T-cell (primary cell): ENCODE measurements at regions not wholly inside any gene's neighbourhood (a gene's known extent, or its start where the extent isn't known, plus 50 kb on each side); places are given as distances from the start of the nearest gene placed in this dataset.

ENCODE experiments used
- ATAC-seq, 4 experiments: fragments of 200-7000 bp in 3 of 4; fragments of 150-1000 bp in 1 of 4; cut with Tn5 transposase; replicated peaks in 1 of 4; 1 replicate in 3 of 4; 2 replicates in 1 of 4; pipeline ENCODE4 v1.10.0; 2021; ENCODE audit warnings: moderate library complexity in 3 of 4, mild to moderate bottlenecking in 2 of 4, moderate number of reproducible peaks in 1 of 4
- CTCF ChIA-PET, 2 donors: fragments of 300-600 bp; sonication (Branson Sonifier 250); formaldehyde crosslinking; loops; one replicate each; lab custom pipeline; 2022; ENCODE audit warnings: antibody characterized with exemption in 2 of 2; lab: Charles Lee
- POLR2A ChIA-PET, 2 donors: fragments of 300-600 bp; sonication (Branson Sonifier 250); formaldehyde crosslinking; loops; one replicate each; lab custom pipeline; 2022; ENCODE audit warnings: antibody characterized with exemption in 2 of 2; lab: Charles Lee
- DNase-seq, 35 experiments: peaks; one replicate each; pipeline versions ENCODE4 v3.0.0 to v3.0.0-alpha.2; 2013 to 2023
- H3K27ac ChIP-seq: one replicate; pipeline ENCODE4 v1.5.1; 2013; ENCODE audit warnings: low read length
- H3K27me3 ChIP-seq, 2 experiments: replicated peaks in 1 of 2; 1 replicate in 1 of 2; 2 replicates in 1 of 2; pipeline versions ENCODE4 v1.6.1 to v1.7.0; 2013; ENCODE audit warnings: low read length in 1 of 2, mixed read lengths in 1 of 2; ENCODE audit not compliant: control insufficient read depth in 2 of 2, insufficient read depth in 2 of 2; ENCODE audit errors: extremely low read depth in 1 of 2
- H3K36me3 ChIP-seq, 2 donors: 1 replicate in 1 of 2; 2 replicates in 1 of 2; pipeline versions ENCODE4 v1.6.1 to v1.7.0; 2013; ENCODE audit warnings: low read length in 1 of 2; ENCODE audit not compliant: control insufficient read depth in 2 of 2, insufficient read depth in 1 of 2; ENCODE audit errors: extremely low read depth in 1 of 2
- H3K4me1 ChIP-seq, 2 experiments: 1 replicate in 1 of 2; 2 replicates in 1 of 2; pipeline versions ENCODE4 v1.6.1 to v1.7.0; 2013; ENCODE audit warnings: low read length in 2 of 2, mixed read lengths in 1 of 2; ENCODE audit not compliant: insufficient read depth in 2 of 2, control insufficient read depth in 1 of 2; ENCODE audit errors: extremely low read depth in 1 of 2
- H3K4me3 ChIP-seq, 2 donors: 1 replicate in 1 of 2; 2 replicates in 1 of 2; pipeline versions ENCODE4 v1.5.1 to v1.7.0; 2013; ENCODE audit warnings: mild to moderate bottlenecking in 2 of 2, low read length in 1 of 2, moderate library complexity in 1 of 2; ENCODE audit not compliant: control insufficient read depth in 1 of 2; ENCODE audit errors: extremely low read depth in 1 of 2
- H3K9me3 ChIP-seq: 2 replicates; pipeline ENCODE4 v1.7.0; 2013
- H3K27ac Mint-ChIP-seq, 2 donors: one replicate each; pipeline ENCODE4 v1.8.0; 2020 to 2021; ENCODE audit warnings: mild to moderate bottlenecking in 2 of 2, mixed read lengths in 2 of 2
- H3K27me3 Mint-ChIP-seq, 2 donors: one replicate each; pipeline ENCODE4 v1.8.0; 2021 to 2022; ENCODE audit warnings: mixed read lengths in 2 of 2
- H3K36me3 Mint-ChIP-seq: one replicate; pipeline ENCODE4 v1.8.0; 2021; ENCODE audit warnings: mixed read lengths
- H3K4me1 Mint-ChIP-seq, 3 donors: one replicate each; pipeline ENCODE4 v1.8.0; 2020 to 2022; ENCODE audit warnings: mixed read lengths in 3 of 3, mild to moderate bottlenecking in 1 of 3
- H3K4me3 Mint-ChIP-seq, 3 donors: one replicate each; pipeline ENCODE4 v1.8.0; 2020 to 2022; ENCODE audit warnings: mild to moderate bottlenecking in 3 of 3, mixed read lengths in 3 of 3, moderate library complexity in 3 of 3
- H3K9me3 Mint-ChIP-seq, 3 donors: one replicate each; pipeline ENCODE4 v1.8.0; 2020 to 2022; ENCODE audit warnings: mixed read lengths in 3 of 3
- WGBS: methylation state at CpG from one replicate; pipeline ENCODE4 v1.1.5; 2013; ENCODE audit warnings: missing lambda C conversion rate; ENCODE audit not compliant: insufficient coverage; 5-methylcytosine and 5-hydroxymethylcytosine counted together

- H3K27ac ChIP-seq = no peak overlapping the region
- CTCF ChIA-PET = no interaction called here
- Mint-ChIP-seq H3K27me3 (no peaks in the 10 kb centered on the region), H3K36me3 (no peaks in the 10 kb centered on the region), H3K4me1 (no peaks in the 10 kb centered on the region), H3K9me3 (peaks cover 24 to 31% (median 26%) of the 10 kb centered on the region in 3 donors), H3K27ac (no peak overlapping the region), H3K4me3 (no peak overlapping the region)
- WGBS = 67% methylated on average over 1 of the region's 8 CpGs
- no peak overlapping the region for H3K4me3 ChIP-seq
- POLR2A ChIA-PET = no interaction called here
- DNase-seq = no peak
- no peaks in the 10 kb centered on the region for H3K4me1 ChIP-seq
- no peaks in the 10 kb centered on the region for H3K36me3 ChIP-seq
- no peak for ATAC-seq
- no peaks in the 10 kb centered on the region for H3K27me3 ChIP-seq
- no peaks in the 10 kb centered on the region for H3K9me3 ChIP-seq
Measured at GRCh38 chr5:4740156-4740555, 400.0 kb upstream of the ADAMTS16 start.

- no peaks in the 10 kb centered on the region for H3K36me3 ChIP-seq
- 14% methylated on average over 1 of the region's 2 CpGs for WGBS
- H3K36me3 Mint-ChIP-seq = no peaks in the 10 kb centered on the region
- no peak overlapping the region for H3K27ac Mint-ChIP-seq
- H3K9me3 ChIP-seq = no peaks in the 10 kb centered on the region
- H3K4me3 Mint-ChIP-seq = no peak overlapping the region
- POLR2A ChIA-PET = no interaction called here
- H3K9me3 Mint-ChIP-seq = peaks cover 3 to 15% (median 4%) of the 10 kb centered on the region in 3 donors
- H3K4me1 Mint-ChIP-seq = no peaks in the 10 kb centered on the region
- no peak overlapping the region for H3K4me3 ChIP-seq
- H3K27me3 Mint-ChIP-seq = no peaks in the 10 kb centered on the region
- ATAC-seq (no peak), DNase-seq (no peak)
- CTCF ChIA-PET = no interaction called here
- H3K27ac ChIP-seq = no peak overlapping the region
- H3K4me1 ChIP-seq = no peaks in the 10 kb centered on the region
- H3K27me3 ChIP-seq = no peaks in the 10 kb centered on the region
Measured at GRCh38 chr5:4758550-4758949, 381.6 kb upstream of the ADAMTS16 start.

DNA sequence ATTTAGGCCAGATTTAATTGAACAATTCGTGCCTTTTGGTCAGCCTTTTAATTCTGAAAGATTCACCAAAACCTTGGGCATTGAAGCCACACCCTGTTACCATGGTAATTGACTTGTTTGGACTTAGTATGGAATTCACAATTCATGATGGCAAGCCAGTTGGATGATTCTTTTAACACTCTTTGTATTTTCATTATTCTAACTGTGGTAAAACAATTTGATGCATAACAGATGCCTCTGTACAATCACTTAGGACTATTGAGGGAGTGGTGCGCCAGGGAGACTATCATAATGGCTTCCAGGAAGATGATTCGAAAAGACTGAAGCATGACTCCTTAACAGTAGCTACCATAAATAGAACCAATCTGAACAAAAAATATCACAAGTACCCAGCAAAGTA is 381.1 kb upstream of the ADAMTS16 start:
- POLR2A ChIA-PET = no interaction called here
- Histone ChIP-seq H3K27ac (no peak overlapping the region), H3K4me1 (no peaks in the 10 kb centered on the region), H3K27me3 (no peaks in the 10 kb centered on the region), H3K36me3 (no peaks in the 10 kb centered on the region), H3K4me3 (no peak overlapping the region), H3K9me3 (no peaks in the 10 kb centered on the region)
- Mint-ChIP-seq H3K27ac (no peak overlapping the region), H3K27me3 (no peaks in the 10 kb centered on the region), H3K9me3 (peaks cover 3 to 15% (median 4%) of the 10 kb centered on the region in 3 donors), H3K36me3 (no peaks in the 10 kb centered on the region), H3K4me3 (no peak overlapping the region), H3K4me1 (no peaks in the 10 kb centered on the region)
- no CpG with 5 or more reads among the region's 3 CpGs for WGBS
- CTCF ChIA-PET = no interaction called here
- no peak for DNase-seq
- no peak for ATAC-seq

DNA sequence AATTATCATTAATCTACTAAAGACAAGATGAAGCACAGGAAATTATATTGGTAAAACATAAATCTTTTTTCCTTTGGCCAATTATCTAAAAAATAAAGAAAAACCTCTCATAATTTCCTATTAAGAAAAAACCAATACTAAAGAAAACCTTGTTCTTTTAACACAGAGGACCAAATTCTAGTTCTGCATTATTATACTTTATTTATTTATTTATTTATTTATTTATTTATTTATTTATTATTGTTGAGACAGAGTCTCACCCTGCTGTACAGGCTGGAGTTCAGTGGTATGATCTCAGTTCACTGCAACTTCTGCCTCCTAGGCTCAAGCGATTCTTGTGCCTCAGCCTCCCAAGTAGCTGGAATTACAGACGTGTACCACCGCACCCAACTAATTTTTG is 377.8 kb upstream of the ADAMTS16 start:
- no peak overlapping the region for H3K27ac ChIP-seq
- Mint-ChIP-seq H3K27me3 (no peaks in the 10 kb centered on the region), H3K36me3 (no peaks in the 10 kb centered on the region), H3K4me3 (no peak overlapping the region), H3K9me3 (peaks cover 9 to 20% (median 9%) of the 10 kb centered on the region in 3 donors), H3K27ac (no peak overlapping the region), H3K4me1 (no peaks in the 10 kb centered on the region)
- ChIA-PET POLR2A (no interaction called here), CTCF (no interaction called here)
- ATAC-seq = no peak
- no peaks in the 10 kb centered on the region for H3K4me1 ChIP-seq
- H3K9me3 ChIP-seq = no peaks in the 10 kb centered on the region
- 100% methylated on average over 1 of the region's 3 CpGs for WGBS
- DNase-seq = no peak
- no peaks in the 10 kb centered on the region for H3K27me3 ChIP-seq
- no peak overlapping the region for H3K4me3 ChIP-seq
- H3K36me3 ChIP-seq = no peaks in the 10 kb centered on the region

DNA sequence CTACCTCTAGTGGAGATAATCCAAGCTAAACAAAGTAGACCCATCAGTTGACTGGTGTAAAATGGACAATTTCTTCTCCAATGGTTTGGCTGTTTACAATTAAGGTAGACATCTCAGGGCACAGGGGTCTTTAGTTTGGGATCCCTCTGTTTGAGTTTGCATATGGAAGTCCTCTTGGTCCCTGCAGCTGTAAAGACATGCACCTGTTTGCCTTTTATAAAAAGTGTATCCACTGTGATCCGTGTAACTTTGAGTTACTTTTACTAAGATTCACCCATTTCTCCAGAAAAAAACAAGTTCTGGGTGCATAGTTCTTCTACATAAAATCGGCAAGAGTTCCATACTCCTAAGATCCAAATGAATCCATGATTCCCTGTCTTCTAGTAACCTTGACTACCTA is 374.7 kb upstream of the ADAMTS16 start:
- POLR2A ChIA-PET = no interaction called here
- no peaks in the 10 kb centered on the region for H3K36me3 ChIP-seq
- H3K4me3 Mint-ChIP-seq = no peak overlapping the region
- H3K36me3 Mint-ChIP-seq = no peaks in the 10 kb centered on the region
- H3K27me3 ChIP-seq = no peaks in the 10 kb centered on the region
- H3K9me3 Mint-ChIP-seq = peaks cover 10 to 24% (median 11%) of the 10 kb centered on the region in 3 donors
- no peak for DNase-seq
- H3K4me1 ChIP-seq = no peaks in the 10 kb centered on the region
- no peaks in the 10 kb centered on the region for H3K9me3 ChIP-seq
- 73% methylated on average over 2 of the region's 2 CpGs for WGBS
- no peaks in the 10 kb centered on the region for H3K4me1 Mint-ChIP-seq
- no peak for ATAC-seq
- H3K4me3 ChIP-seq = no peak overlapping the region
- CTCF ChIA-PET = no interaction called here
- no peak overlapping the region for H3K27ac Mint-ChIP-seq
- H3K27me3 Mint-ChIP-seq = no peaks in the 10 kb centered on the region
- H3K27ac ChIP-seq = no peak overlapping the region

DNA sequence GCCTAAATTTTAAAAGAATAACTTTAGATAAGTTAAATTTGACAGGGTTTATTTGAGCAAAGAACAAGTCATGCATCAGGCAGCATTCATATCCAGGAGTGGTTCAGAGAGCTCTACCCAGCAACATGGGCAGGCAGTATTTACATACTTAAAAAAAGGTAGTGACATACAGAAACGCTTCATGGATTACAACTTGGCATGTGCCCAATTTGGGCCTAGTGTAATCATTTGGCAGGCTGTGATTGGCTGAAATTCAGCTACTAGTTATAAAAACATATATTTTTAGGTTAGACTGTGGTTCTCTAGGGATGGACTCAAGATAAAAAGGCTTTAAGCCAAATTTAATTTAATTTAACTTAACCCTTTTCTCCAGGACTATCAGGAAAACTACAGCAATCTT is 374.0 kb upstream of the ADAMTS16 start:
- Histone ChIP-seq H3K9me3 (no peaks in the 10 kb centered on the region), H3K27me3 (no peaks in the 10 kb centered on the region), H3K36me3 (no peaks in the 10 kb centered on the region), H3K4me1 (no peaks in the 10 kb centered on the region), H3K4me3 (no peak overlapping the region), H3K27ac (no peak overlapping the region)
- CTCF ChIA-PET = no interaction called here
- Mint-ChIP-seq H3K4me3 (no peak overlapping the region), H3K4me1 (no peaks in the 10 kb centered on the region), H3K9me3 (peaks cover 7 to 24% (median 11%) of the 10 kb centered on the region in 3 donors), H3K27ac (no peak overlapping the region), H3K27me3 (no peaks in the 10 kb centered on the region), H3K36me3 (no peaks in the 10 kb centered on the region)
- no CpG with 5 or more reads among the region's 1 CpG for WGBS
- POLR2A ChIA-PET = no interaction called here
- DNase-seq (no peak), ATAC-seq (no peak)

GRCh38 chr5:4772591-4772990 is 367.5 kb upstream of the ADAMTS16 start:
- Mint-ChIP-seq H3K36me3 (no peaks in the 10 kb centered on the region), H3K9me3 (peaks cover 4 to 18% (median 5%) of the 10 kb centered on the region in 3 donors), H3K4me3 (no peak overlapping the region), H3K4me1 (no peaks in the 10 kb centered on the region), H3K27ac (no peak overlapping the region), H3K27me3 (no peaks in the 10 kb centered on the region)
- ChIA-PET CTCF (no interaction called here), POLR2A (no interaction called here)
- no peaks in the 10 kb centered on the region for H3K36me3 ChIP-seq
- ATAC-seq (no peak), DNase-seq (no peak)
- WGBS = no CpG with 5 or more reads among the region's 1 CpG
- H3K27me3 ChIP-seq = no peaks in the 10 kb centered on the region
- no peaks in the 10 kb centered on the region for H3K4me1 ChIP-seq
- H3K4me3 ChIP-seq = no peak overlapping the region
- H3K9me3 ChIP-seq = no peaks in the 10 kb centered on the region
- no peak overlapping the region for H3K27ac ChIP-seq
